Kidney (tissue), 13 donors: ENCODE measurements at regions not wholly inside any gene's neighbourhood (a gene's known extent, or its start where the extent isn't known, plus 50 kb on each side); places are given as distances from the start of the nearest gene placed in this dataset.
"Not testable (repeated sequence)": the region's sequence is repeated elsewhere in the genome, so short reads cannot be mapped to it uniquely, and the experiment has no call there.

Experiments
- DNase-seq, 5 donors: peaks; one replicate each; pipeline ENCODE4 v3.0.0-alpha.2; 2013 to 2020
- FAIRE-seq: peaks from 2 replicates; lab custom pipeline; 2012; peaks lifted over from hg19 to GRCh38; lab: Jason Lieb, UNC
- H3K27ac ChIP-seq, 2 donors: one replicate each; pipeline ENCODE4 v1.7.0; 2013; ENCODE audit warnings: low read depth in 2 of 2, low read length in 2 of 2, inconsistent platforms in 1 of 2
- H3K27me3 ChIP-seq: one replicate; pipeline ENCODE4 v1.7.1; 2013; ENCODE audit warnings: low read length, inconsistent platforms; ENCODE audit not compliant: control insufficient read depth, insufficient read depth
- H3K36me3 ChIP-seq, 3 donors: one replicate each; pipeline versions ENCODE4 v1.7.0 to v1.7.1; 2013; ENCODE audit warnings: low read length in 3 of 3, control low read depth in 1 of 3, inconsistent platforms in 1 of 3; ENCODE audit not compliant: insufficient read depth in 3 of 3, control insufficient read depth in 2 of 3
- H3K4me1 ChIP-seq, 3 donors: one replicate each; pipeline versions ENCODE4 v1.7.0 to v1.7.1; 2013; ENCODE audit warnings: low read length in 3 of 3, inconsistent platforms in 1 of 3, low read depth in 1 of 3; ENCODE audit not compliant: control insufficient read depth in 2 of 3, insufficient read depth in 2 of 3
- H3K4me3 ChIP-seq, 3 donors: one replicate each; pipeline versions ENCODE4 v1.7.0 to v1.8.1; 2013; ENCODE audit warnings: low read length in 3 of 3, control low read depth in 1 of 3, inconsistent platforms in 1 of 3
- H3K9ac ChIP-seq, 3 donors: one replicate each; pipeline versions ENCODE4 v1.7.0 to v1.7.1; 2013; ENCODE audit warnings: low read length in 3 of 3, control low read depth in 1 of 3, inconsistent platforms in 1 of 3
- H3K9me3 ChIP-seq, 3 donors: one replicate each; pipeline versions ENCODE4 v1.7.0 to v1.7.1; 2013; ENCODE audit warnings: low read length in 3 of 3, control low read depth in 1 of 3, inconsistent platforms in 1 of 3; ENCODE audit not compliant: control insufficient read depth in 2 of 3, insufficient read depth in 1 of 3
- intact Hi-C: fragments of 100-400 bp; cut with DNase I; formaldehyde crosslinking; loops from one replicate; pipeline ENCODE4 v1.11.1; 2022
- TF ChIP-seq, protein P1 (sequence below): IDR thresholded peaks from 3 replicates; pipeline ENCODE4 v1.5.1; 2012; ENCODE audit warnings: mild to moderate bottlenecking, moderate library complexity, borderline replicate concordance; ENCODE audit not compliant: insufficient read depth; ENCODE audit errors: extremely low read depth
- donor health status: control.
- donor health status: control.
- donor health status: control.
- donor health status: control.
- donor health status: control.
- donor health status: DM: yes; HTN: yes; CAD: no.
- donor health status: Normal renal cell carcinoma (clear cell type).

DNA sequence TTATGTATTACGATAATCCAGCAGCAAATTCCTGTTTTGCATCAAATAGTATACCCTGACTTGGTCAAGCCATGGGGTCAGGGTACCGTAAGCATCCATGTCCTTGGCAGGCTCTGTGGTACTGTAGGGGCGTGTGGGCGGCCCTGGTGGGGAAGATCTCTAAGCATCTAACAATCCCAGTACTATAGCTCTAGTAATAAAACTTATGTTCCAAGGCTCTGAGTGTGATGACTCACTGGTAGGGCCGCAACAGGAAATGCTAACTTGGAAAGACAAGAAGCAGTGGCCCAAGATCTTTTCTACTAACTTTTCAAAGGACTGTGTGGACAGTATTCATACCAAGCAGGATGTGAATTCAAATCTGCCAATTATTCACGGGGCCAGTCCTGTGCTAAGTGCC lies 63.8 kb downstream of the CLEC18A start:
- H3K27ac ChIP-seq, FAIRE-seq, H3K27me3 ChIP-seq, intact Hi-C loops, H3K36me3 ChIP-seq, H3K4me1 ChIP-seq, H3K9me3 ChIP-seq, H3K9ac ChIP-seq, H3K4me3 ChIP-seq, DNase-seq: not testable (repeated sequence)

DNA sequence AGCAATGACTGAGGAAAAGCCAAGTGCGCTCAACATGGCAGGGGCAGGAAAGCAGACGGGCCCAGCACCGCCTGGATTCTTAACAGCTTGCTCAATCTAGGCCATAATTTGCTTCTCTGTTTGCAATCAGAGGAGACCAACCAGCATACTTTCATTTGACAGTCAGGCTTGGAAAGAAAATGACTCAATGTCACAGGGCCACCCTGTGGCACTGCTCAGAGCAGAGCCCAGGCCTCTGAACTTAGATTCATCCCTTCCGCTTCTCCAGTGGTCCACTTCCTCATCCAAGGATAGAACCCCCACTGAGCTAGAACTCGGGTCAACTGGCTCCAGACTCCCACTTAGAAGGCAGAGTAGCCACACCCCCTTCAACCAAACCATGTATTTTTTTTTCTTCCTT lies 65.6 kb downstream of the CLEC18A start:
- DNase-seq, H3K9me3 ChIP-seq, H3K4me3 ChIP-seq, H3K27ac ChIP-seq, H3K27me3 ChIP-seq, H3K9ac ChIP-seq, FAIRE-seq, intact Hi-C loops, H3K4me1 ChIP-seq: not testable (repeated sequence)
- H3K36me3 ChIP-seq, result peaks cover 0 to 13% (median 3%) of the 10 kb centered on the region in 3 donors

DNA sequence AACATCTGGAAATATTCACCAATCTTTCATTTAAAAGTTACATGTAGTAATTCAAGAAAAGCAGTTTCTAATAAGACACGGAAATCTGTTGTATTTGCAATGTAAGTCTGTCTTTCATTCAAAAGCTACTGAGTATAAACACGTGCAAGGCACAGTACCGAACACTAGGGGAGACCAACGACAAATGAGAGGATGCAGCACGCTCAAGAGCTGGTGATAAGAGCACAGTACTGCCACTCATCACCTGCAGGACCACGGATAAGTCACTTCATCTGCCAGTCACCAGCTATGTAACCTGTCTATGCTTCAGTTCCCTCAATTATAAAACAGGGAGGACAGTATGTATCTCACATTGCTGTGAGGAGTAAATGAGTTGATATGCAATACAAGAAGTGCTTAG lies 67.1 kb downstream of the CLEC18A start:
- FAIRE-seq, result no peak

DNA sequence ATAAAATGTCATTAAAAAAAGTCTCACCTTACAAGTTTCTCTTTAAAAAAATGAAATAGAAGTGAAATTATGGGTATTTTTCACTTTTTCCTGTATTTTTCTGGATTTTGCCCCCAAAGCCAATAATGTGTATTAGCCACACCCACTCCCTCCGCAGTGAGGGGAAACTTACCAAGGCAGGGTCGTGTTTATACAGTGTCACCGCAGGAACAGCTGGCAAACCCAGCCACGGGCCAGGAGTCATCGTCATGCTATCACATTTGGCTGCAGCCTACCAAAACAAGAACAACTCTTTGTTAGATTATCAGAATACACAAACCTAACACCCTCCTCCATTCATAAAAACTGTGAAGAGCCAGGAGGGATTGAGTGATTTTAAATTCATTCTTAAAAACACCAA lies 72.1 kb downstream of the CLEC18A start:
- H3K4me1 ChIP-seq, H3K27ac ChIP-seq, intact Hi-C loops, H3K9me3 ChIP-seq, H3K9ac ChIP-seq, FAIRE-seq, H3K27me3 ChIP-seq, H3K4me3 ChIP-seq, DNase-seq: not testable (repeated sequence)
- peaks cover 2 to 16% (median 5%) of the 10 kb centered on the region in 3 donors for H3K36me3 ChIP-seq

More for the DNA sequence above, 67.1 kb downstream of the CLEC18A start:
- no peaks in the 10 kb centered on the region for H3K27me3 ChIP-seq
- H3K4me1 ChIP-seq, result no peaks in the 10 kb centered on the region
- intact Hi-C loops, result no loop called here
- H3K27ac ChIP-seq, result no peak overlapping the region
- peaks cover 0 to 17% (median 3%) of the 10 kb centered on the region in 3 donors for H3K36me3 ChIP-seq
- no peak overlapping the region for H3K4me3 ChIP-seq
- no peaks in the 10 kb centered on the region for H3K9me3 ChIP-seq
- TF ChIP-seq, protein P1, sequence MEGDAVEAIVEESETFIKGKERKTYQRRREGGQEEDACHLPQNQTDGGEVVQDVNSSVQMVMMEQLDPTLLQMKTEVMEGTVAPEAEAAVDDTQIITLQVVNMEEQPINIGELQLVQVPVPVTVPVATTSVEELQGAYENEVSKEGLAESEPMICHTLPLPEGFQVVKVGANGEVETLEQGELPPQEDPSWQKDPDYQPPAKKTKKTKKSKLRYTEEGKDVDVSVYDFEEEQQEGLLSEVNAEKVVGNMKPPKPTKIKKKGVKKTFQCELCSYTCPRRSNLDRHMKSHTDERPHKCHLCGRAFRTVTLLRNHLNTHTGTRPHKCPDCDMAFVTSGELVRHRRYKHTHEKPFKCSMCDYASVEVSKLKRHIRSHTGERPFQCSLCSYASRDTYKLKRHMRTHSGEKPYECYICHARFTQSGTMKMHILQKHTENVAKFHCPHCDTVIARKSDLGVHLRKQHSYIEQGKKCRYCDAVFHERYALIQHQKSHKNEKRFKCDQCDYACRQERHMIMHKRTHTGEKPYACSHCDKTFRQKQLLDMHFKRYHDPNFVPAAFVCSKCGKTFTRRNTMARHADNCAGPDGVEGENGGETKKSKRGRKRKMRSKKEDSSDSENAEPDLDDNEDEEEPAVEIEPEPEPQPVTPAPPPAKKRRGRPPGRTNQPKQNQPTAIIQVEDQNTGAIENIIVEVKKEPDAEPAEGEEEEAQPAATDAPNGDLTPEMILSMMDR, result no peak
- peak in 2 of 5 donors; percentile 18 to 30 for DNase-seq
- no peak overlapping the region for H3K9ac ChIP-seq

DNA sequence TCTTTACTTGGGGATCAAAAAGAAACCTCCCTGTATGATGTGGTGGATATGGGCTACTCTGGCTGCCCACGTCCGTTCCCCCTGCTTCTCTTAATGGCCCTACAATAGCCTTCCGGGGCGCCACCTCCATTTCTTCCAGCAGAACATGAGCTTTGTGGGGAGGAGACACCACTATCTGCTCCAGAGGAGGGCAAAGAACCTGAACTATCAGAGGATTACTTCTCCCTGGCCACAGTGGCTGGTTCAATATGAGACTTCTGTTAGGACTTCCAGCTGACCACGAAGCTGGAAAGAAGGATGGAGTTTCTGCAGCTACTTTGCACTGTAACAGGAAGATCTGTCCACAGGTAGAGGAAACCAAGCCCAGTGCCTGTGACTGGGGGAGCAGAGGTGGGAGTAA lies 72.8 kb downstream of the CLEC18A start:
- DNase-seq, H3K27ac ChIP-seq, intact Hi-C loops, H3K27me3 ChIP-seq, H3K4me1 ChIP-seq, H3K9me3 ChIP-seq, FAIRE-seq, H3K4me3 ChIP-seq, H3K9ac ChIP-seq: not testable (repeated sequence)
- peaks cover 2 to 16% (median 3%) of the 10 kb centered on the region in 3 donors for H3K36me3 ChIP-seq

DNA sequence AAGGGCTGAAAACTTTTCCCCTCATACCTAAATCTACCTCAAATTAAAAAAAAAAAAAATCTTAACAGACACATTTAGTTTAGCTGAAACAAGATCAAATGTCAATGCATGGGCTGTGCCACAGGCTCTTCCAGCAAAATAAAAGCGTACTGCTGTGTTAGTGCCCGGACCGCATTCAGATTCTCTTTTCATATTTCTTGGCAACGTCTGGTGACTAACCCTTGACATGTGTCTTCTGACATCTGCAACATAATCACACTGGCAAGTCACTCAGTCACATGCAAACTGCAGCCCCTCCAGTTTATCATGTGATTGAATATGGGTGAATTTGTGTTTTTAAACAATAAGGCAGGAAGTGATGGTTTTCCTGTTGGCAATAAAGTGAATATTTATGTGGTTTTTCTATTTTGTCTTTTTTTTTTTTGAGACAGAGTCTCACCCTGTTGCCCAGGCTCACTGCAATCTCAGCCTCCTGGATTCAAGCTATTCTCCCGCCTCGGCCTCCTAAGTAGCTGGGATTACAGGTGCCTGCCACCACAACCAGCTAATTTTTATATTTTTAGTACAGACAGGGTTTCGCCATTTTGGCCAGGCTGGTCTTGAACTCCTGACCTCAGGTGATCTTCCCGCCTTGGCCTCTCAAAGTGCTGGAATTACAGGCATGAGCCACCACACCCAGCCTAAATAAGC lies 75.2 kb downstream of the CLEC18A start:
- DNase-seq, result peak in 1 of 5 donors; percentile 32
- FAIRE-seq, H3K27ac ChIP-seq, H3K9ac ChIP-seq, H3K9me3 ChIP-seq, H3K4me3 ChIP-seq, H3K4me1 ChIP-seq, H3K27me3 ChIP-seq, intact Hi-C loops: not testable (repeated sequence)
- H3K36me3 ChIP-seq, result peaks cover 2 to 14% (median 3%) of the 10 kb centered on the region in 3 donors

DNA sequence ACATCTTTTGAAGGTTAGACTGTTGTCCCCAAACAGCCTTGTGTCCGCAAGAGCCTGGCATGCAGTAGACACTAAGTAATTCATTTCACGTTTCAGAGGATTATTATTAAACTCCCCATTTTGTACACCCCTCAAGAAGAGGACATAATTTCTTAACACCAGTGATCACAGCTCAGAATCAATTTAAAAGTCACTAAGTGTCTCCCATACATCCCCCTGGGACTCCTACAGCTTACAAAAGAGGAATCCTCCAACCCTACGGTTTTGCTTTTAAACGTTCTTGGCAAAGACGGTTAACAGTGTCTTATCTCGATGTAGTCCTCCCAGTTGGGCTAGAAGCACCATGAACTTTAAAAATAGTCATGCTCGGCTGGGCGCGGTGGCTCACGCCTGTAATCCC lies 81.2 kb upstream of the PDPR start:
- H3K27ac ChIP-seq, H3K27me3 ChIP-seq, FAIRE-seq, H3K9ac ChIP-seq, DNase-seq, H3K4me3 ChIP-seq, intact Hi-C loops, H3K36me3 ChIP-seq, H3K9me3 ChIP-seq, H3K4me1 ChIP-seq: not testable (repeated sequence)
